ENCODE measurements at regions not wholly inside any gene's neighbourhood (a gene's known extent, or its start where the extent isn't known, plus 50 kb on each side); places are given as distances from the start of the nearest gene placed in this dataset.

DNA sequence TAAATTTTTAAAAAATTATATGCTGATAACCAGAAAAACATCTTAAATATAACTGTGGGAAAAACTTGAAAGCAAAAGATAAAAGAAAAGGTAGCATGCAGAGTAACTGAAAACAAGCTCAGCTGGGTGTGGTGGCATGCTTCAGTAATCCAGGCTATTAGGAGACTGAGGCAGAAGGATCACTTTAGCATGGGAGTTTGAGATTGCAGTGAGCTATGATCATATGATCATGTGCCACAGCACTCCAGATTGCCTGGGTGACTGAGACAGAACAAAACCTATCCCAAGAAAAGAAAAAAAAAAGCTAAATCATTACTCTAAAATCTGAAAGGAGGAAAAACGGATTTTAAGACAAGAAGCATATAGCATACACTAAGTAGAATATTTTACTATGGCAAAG lies 1624.0 kb downstream of the AMY1C start:
- TF ChIP-seq, protein P1, sequence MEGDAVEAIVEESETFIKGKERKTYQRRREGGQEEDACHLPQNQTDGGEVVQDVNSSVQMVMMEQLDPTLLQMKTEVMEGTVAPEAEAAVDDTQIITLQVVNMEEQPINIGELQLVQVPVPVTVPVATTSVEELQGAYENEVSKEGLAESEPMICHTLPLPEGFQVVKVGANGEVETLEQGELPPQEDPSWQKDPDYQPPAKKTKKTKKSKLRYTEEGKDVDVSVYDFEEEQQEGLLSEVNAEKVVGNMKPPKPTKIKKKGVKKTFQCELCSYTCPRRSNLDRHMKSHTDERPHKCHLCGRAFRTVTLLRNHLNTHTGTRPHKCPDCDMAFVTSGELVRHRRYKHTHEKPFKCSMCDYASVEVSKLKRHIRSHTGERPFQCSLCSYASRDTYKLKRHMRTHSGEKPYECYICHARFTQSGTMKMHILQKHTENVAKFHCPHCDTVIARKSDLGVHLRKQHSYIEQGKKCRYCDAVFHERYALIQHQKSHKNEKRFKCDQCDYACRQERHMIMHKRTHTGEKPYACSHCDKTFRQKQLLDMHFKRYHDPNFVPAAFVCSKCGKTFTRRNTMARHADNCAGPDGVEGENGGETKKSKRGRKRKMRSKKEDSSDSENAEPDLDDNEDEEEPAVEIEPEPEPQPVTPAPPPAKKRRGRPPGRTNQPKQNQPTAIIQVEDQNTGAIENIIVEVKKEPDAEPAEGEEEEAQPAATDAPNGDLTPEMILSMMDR (IDR thresholded peaks at IDR 0.05 in 8 of 11, conservative IDR thresholded peaks at IDR 0.05 in 3 of 11), result no peak
- TF ChIP-seq POLR2A (IDR thresholded peaks at IDR 0.05), result no peak
